Endothelial cell of umbilical vein (primary cell): ENCODE measurements at regions not wholly inside any gene's neighbourhood (a gene's known extent, or its start where the extent isn't known, plus 50 kb on each side); places are given as distances from the start of the nearest gene placed in this dataset.

ENCODE experiments used
- BruUV-seq: library from RNA; stranded (reverse); fragments of 400-500 nt; replicated peaks from 2 replicates; lab custom pipeline; 2021; lab: Mats Ljungman, UMichigan
- CTCF ChIA-PET: fragments of 300-600, 350-600 bp; sonication (Branson Sonifier 250); formaldehyde crosslinking; loops from one replicate; lab custom pipeline; 2021; ENCODE audit warnings: antibody characterized with exemption, inconsistent platforms; lab: Charles Lee
- POLR2A ChIA-PET: fragments of 300-600, 350-600 bp; sonication (Branson Sonifier 250); formaldehyde crosslinking; loops from one replicate; lab custom pipeline; 2021; ENCODE audit warnings: antibody characterized with exemption, inconsistent platforms; lab: Charles Lee
- DNase-seq: peaks from one replicate; pipeline ENCODE4 v3.0.0-alpha.2; 2011; ENCODE audit warnings: low read depth, low spot score
- FAIRE-seq: peaks from 2 replicates; lab custom pipeline; 2011; peaks lifted over from hg19 to GRCh38; lab: Jason Lieb, UNC
- H2AFZ ChIP-seq: 2 replicates; pipeline ENCODE4 v1.6.0; 2012; ENCODE audit warnings: low read depth, low read length, control low read depth, inconsistent platforms
- H3K27ac ChIP-seq: 2 replicates; pipeline ENCODE4 v1.5.1; 2011; ENCODE audit warnings: low read depth, mild to moderate bottlenecking, control low read depth, low read length, moderate library complexity; ENCODE audit not compliant: insufficient read depth
- H3K27me3 ChIP-seq, 2 experiments: 2 replicates each; pipeline versions ENCODE4 v1.6.0 to v1.6.1; 2011; ENCODE audit warnings: low read length in 2 of 2, mixed read lengths in 1 of 2; ENCODE audit not compliant: control insufficient read depth in 2 of 2, insufficient read depth in 2 of 2
- H3K36me3 ChIP-seq, 2 experiments: 2 replicates in 1 of 2; 3 replicates in 1 of 2; pipeline ENCODE4 v1.5.1; 2011; ENCODE audit warnings: low read length in 2 of 2, mild to moderate bottlenecking in 1 of 2, moderate library complexity in 1 of 2; ENCODE audit not compliant: control insufficient read depth in 2 of 2, insufficient read depth in 2 of 2; ENCODE audit errors: extremely low read depth in 1 of 2
- H3K4me1 ChIP-seq: 3 replicates; pipeline ENCODE4 v1.5.1; 2011; ENCODE audit warnings: mild to moderate bottlenecking, low read length; ENCODE audit not compliant: control insufficient read depth, insufficient read depth; ENCODE audit errors: extremely low read depth
- H3K4me2 ChIP-seq: 2 replicates; pipeline ENCODE4 v1.6.1; 2011; ENCODE audit warnings: low read length, control low read depth, mixed read lengths; ENCODE audit not compliant: insufficient read depth
- H3K4me3 ChIP-seq, 3 experiments: fragments of 200-600 bp in 1 of 3; sonication (generic), shearing (Covaris generic) in 1 of 3; replicated peaks in 1 of 3; 2 replicates each; pipeline ENCODE4 v1.5.1; 2011 to 2016; ENCODE audit warnings: control low read depth in 3 of 3, low read length in 3 of 3, mild to moderate bottlenecking in 2 of 3, inconsistent platforms in 1 of 3, low read depth in 1 of 3, moderate library complexity in 1 of 3; ENCODE audit not compliant: insufficient read depth in 1 of 3
- H3K79me2 ChIP-seq: 2 replicates; pipeline ENCODE4 v1.6.0; 2012; ENCODE audit warnings: low read length, inconsistent platforms; ENCODE audit not compliant: control insufficient read depth, insufficient read depth
- H3K9ac ChIP-seq: replicated peaks from 2 replicates; pipeline ENCODE3; 2011; ENCODE audit warnings: low read length, control low read depth; ENCODE audit not compliant: insufficient read depth; ENCODE audit errors: extremely low read depth
- H3K9me1 ChIP-seq: replicated peaks from 3 replicates; pipeline ENCODE4 v1.6.0; 2011; ENCODE audit warnings: mild to moderate bottlenecking, low read length; ENCODE audit not compliant: control insufficient read depth, insufficient read depth; ENCODE audit errors: extremely low read depth
- H3K9me3 ChIP-seq: replicated peaks from 2 replicates; pipeline ENCODE4 v1.5.1; 2012; ENCODE audit warnings: low read length, inconsistent platforms; ENCODE audit not compliant: control insufficient read depth, insufficient read depth
- H4K20me1 ChIP-seq: replicated peaks from 2 replicates; pipeline ENCODE3; 2011; ENCODE audit warnings: mild to moderate bottlenecking, low read length; ENCODE audit not compliant: control insufficient read depth, insufficient read depth; ENCODE audit errors: extremely low read depth
- CTCF ChIP-seq, 2 donors: IDR thresholded peaks; 1 replicate in 1 of 2; 2 replicates in 1 of 2; pipeline ENCODE4 v1.5.1; 2011; ENCODE audit warnings: low read length in 2 of 2, mild to moderate bottlenecking in 2 of 2, moderate library complexity in 2 of 2, control low read depth in 1 of 2, inconsistent platforms in 1 of 2, low read depth in 1 of 2; ENCODE audit not compliant: insufficient read depth in 1 of 2; ENCODE audit errors: extremely low read depth in 1 of 2
- EZH2 ChIP-seq: IDR thresholded peaks from 2 replicates; pipeline ENCODE4 v1.6.1; 2012; ENCODE audit warnings: borderline replicate concordance, low read depth, mild to moderate bottlenecking, moderate library complexity, low read length, inconsistent platforms; ENCODE audit not compliant: severe bottlenecking
- FOS ChIP-seq: IDR thresholded peaks from 2 replicates; pipeline ENCODE4 v1.6.1; 2011; ENCODE audit warnings: mild to moderate bottlenecking, low read length, moderate library complexity, borderline replicate concordance; ENCODE audit not compliant: insufficient read depth
- GATA2 ChIP-seq: IDR thresholded peaks from 2 replicates; pipeline ENCODE4 v1.7.0; 2011; ENCODE audit warnings: low read depth, mild to moderate bottlenecking, moderate library complexity, mixed read lengths, low read length; ENCODE audit not compliant: insufficient read length, insufficient read depth
- JUN ChIP-seq: IDR thresholded peaks from 2 replicates; pipeline ENCODE4 v1.6.1; 2011; ENCODE audit warnings: borderline replicate concordance, low read depth; ENCODE audit not compliant: insufficient read length, insufficient read depth
- MYC ChIP-seq: IDR thresholded peaks from one replicate; pipeline ENCODE4 v1.6.1; 2011; ENCODE audit warnings: mild to moderate bottlenecking, low read depth, low read length
- POLR2A ChIP-seq: IDR thresholded peaks from 2 replicates; pipeline ENCODE4 v1.6.1; 2012; ENCODE audit warnings: low read depth, mild to moderate bottlenecking, control low read depth, low read length
- POLR2AphosphoS5 ChIP-seq: IDR thresholded peaks from 2 replicates; pipeline ENCODE4 v1.6.1; 2012; ENCODE audit warnings: low read depth, mild to moderate bottlenecking, control low read depth, low read length, moderate library complexity; ENCODE audit not compliant: insufficient read depth
- dilution Hi-C: fragments of 300-500 bp; cut with MboI; formaldehyde crosslinking; loops from one replicate; pipeline ENCODE4 v1.15.0; 2019; ENCODE audit warnings: low sequenced_read_pairs; ENCODE audit not compliant: extremely low pct_ligation_motif_present
- intact Hi-C: fragments of 100-400 bp; cut with micrococcal nuclease; formaldehyde crosslinking; loops from one replicate; pipeline ENCODE4 v1.10.0; 2022
- TF ChIP-seq, protein P1 (sequence below): IDR thresholded peaks from 2 replicates; pipeline ENCODE4 v1.6.1; 2011; ENCODE audit not compliant: insufficient read depth, insufficient read length

GRCh38 chr14:21860172-21860571, 186.6 kb upstream of the OR4E1 start:
- CTCF ChIA-PET = interaction anchor here (0.9 to 7.3 kb wide), 14 partner anchors 8 to 137 kb away, joined by 3 to 41 read pairs (median 7); no protein-coding TSS in a partner anchor
- H3K79me2 ChIP-seq = no peaks in the 10 kb centered on the region
- H3K36me3 ChIP-seq = no peaks in the 10 kb centered on the region
- BruUV-seq = no TSS peak
- intact Hi-C loops (loop anchor here (1.0 kb wide), 2 partner anchors 8 to 73 kb away; no protein-coding TSS in a partner anchor), dilution Hi-C loops (no loop called here)
- DNase-seq (peak; percentile 58), FAIRE-seq (peak; percentile 73)
- TF ChIP-seq CTCF (IDR thresholded peaks at IDR 0.05; ENCODE audit: extremely low read depth in 1 of 2, insufficient read depth in 1 of 2, low read depth in 1 of 2, low read length in 2 of 2) = peak; percentile 48 to 61
- TF ChIP-seq, protein P1, sequence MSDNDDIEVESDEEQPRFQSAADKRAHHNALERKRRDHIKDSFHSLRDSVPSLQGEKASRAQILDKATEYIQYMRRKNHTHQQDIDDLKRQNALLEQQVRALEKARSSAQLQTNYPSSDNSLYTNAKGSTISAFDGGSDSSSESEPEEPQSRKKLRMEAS = no peak
- H3K4me3 ChIP-seq = no peak overlapping the region
- H3K9ac ChIP-seq = no peak overlapping the region
- no peaks in the 10 kb centered on the region for H3K9me3 ChIP-seq
- H3K27ac ChIP-seq = no peak overlapping the region
- POLR2A ChIA-PET = no interaction called here
- peaks cover 11 to 12% of the 10 kb centered on the region in 2 experiments for H3K27me3 ChIP-seq
- H3K4me1 ChIP-seq = no peaks in the 10 kb centered on the region
- no peaks in the 10 kb centered on the region for H4K20me1 ChIP-seq
- no peak overlapping the region for H2AFZ ChIP-seq
- no peak overlapping the region for H3K4me2 ChIP-seq
- H3K9me1 ChIP-seq = no peaks in the 10 kb centered on the region

DNA sequence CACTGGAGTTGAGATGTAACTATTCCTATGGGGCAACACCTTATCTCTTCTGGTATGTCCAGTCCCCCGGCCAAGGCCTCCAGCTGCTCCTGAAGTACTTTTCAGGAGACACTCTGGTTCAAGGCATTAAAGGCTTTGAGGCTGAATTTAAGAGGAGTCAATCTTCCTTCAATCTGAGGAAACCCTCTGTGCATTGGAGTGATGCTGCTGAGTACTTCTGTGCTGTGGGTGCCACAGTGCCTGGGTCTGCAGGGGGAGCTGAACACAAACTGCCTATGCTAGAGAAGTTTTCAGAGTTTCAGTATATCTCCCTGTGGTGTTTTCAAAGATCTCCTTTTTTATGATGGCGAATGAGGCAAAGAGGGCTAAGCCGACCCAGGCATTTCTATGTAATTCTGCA, 179.2 kb upstream of the OR4E1 start:
- BruUV-seq = no TSS peak
- H4K20me1 ChIP-seq = no peaks in the 10 kb centered on the region
- no peaks in the 10 kb centered on the region for H3K9me1 ChIP-seq
- no peak for FAIRE-seq
- no peak overlapping the region for H3K4me3 ChIP-seq
- H3K27ac ChIP-seq = no peak overlapping the region
- no peak for DNase-seq
- H3K27me3 ChIP-seq = peaks cover 22 to 37% of the 10 kb centered on the region in 2 experiments
- ChIA-PET CTCF (interaction anchor here (0.6 to 2.9 kb wide), 31 partner anchors 9 to 523 kb away, joined by 3 to 31 read pairs (median 6); no protein-coding TSS in a partner anchor), POLR2A (no interaction called here)
- no peak overlapping the region for H3K9ac ChIP-seq
- H3K9me3 ChIP-seq = no peaks in the 10 kb centered on the region
- intact Hi-C loops = no loop called here
- no peaks in the 10 kb centered on the region for H3K79me2 ChIP-seq
- H3K4me2 ChIP-seq = no peak overlapping the region
- no peak overlapping the region for H2AFZ ChIP-seq
- no peaks in the 10 kb centered on the region for H3K36me3 ChIP-seq
- TF ChIP-seq FOS (no peak), MYC (no peak), CTCF (IDR thresholded peaks at IDR 0.05; ENCODE audit: extremely low read depth in 1 of 2, insufficient read depth in 1 of 2, low read depth in 1 of 2, low read length in 2 of 2) (no peak), POLR2A (no peak), JUN (no peak), POLR2AphosphoS5 (no peak), EZH2 (no peak), GATA2 (no peak)
- TF ChIP-seq, protein P1 = no peak
- dilution Hi-C loops = no loop called here
- no peaks in the 10 kb centered on the region for H3K4me1 ChIP-seq
